Fibroblast of peridontal ligament (primary cell): ENCODE measurements at regions not wholly inside any gene's neighbourhood (a gene's known extent, or its start where the extent isn't known, plus 50 kb on each side); places are given as distances from the start of the nearest gene placed in this dataset.
A peak's percentile ranks its signal among the peaks of the same experiment; 100 is the strongest.
"Not testable (repeated sequence)": the region's sequence is repeated elsewhere in the genome, so short reads cannot be mapped to it uniquely, and the experiment has no call there.

Source experiments
- DNase-seq: peaks from one replicate; pipeline ENCODE4 v3.0.0-alpha.2; 2010; ENCODE audit errors: extremely low read depth

DNA sequence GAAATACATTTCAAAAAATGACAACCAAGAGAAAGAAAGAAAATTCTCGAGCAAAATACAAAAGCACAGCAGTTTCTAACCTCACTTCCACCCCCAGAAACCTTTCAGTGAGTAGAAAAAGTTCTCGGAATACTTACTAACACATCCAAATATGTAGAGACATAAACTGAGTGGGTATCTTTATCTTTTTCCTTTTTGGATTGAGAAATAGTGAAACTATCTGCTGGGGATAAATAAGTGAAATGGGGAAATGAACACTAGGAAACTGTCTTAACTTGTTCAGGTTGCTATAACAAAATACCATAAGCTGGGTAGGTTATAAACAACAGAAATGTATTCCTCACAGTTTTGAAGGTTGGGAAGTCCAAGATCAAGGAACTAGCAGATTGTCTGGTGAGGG lies 72.0 kb downstream of the VCAM1 start:
- peak; percentile 23 for DNase-seq

DNA sequence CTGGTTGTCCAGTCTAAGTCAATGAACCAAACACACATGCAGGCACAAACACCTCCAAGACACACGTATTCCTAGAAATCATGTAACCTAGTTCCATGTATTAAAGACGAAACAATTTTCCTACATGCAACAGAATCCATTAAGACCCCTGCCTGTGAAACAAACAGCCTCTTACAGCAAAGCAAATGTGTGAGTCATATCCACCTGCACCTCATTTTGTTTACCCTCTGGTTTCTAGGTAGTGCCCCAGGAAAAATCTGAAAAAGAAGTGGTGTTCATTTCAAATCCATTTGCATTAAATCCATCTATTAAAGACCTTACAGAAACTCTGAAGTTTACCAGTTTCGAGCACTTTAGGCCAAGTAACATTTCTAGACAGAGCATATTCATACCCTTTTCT lies 74.1 kb downstream of the VCAM1 start:
- DNase-seq, result no peak

DNA sequence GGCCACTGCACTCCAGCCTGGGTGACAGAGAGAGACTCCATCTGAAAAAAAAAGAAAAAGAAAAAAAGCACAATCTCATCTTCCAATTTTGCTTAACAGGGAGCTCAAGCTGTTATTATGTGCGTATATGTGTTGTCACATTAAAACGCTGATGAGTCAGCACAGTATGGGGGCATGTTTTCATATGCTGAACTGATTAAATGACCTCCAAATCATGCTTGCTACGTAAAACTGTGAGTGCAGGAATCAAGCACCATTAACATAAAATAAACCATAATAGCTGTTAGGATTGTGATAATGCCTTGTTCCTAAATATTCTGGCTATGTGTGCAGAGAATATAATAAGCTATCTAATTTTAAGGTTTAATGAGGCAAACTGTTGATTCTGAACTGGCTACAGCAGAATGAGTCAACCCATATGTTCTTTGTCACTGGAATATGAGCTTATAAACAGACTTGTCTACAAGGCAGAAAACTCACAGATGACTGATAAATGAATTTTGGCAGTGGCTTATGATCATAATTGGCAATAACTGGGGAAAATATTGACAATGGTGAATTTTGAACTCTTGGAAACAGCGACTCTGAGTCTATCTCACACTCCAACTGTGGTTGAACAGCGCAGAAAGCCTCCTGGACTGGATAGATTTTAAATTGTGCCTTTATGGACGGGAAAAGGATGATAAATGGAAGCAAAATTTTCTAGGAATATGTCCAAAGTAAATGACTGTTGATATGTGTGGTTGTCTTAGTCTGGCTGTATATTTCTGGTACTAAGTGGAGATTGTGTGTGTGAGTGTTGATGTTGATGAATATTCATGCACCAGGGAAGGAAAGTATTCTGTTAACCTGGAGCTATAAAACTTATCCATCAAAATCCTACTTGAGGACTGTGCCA lies 75.5 kb downstream of the VCAM1 start:
- DNase-seq, result peak; percentile 73

DNA sequence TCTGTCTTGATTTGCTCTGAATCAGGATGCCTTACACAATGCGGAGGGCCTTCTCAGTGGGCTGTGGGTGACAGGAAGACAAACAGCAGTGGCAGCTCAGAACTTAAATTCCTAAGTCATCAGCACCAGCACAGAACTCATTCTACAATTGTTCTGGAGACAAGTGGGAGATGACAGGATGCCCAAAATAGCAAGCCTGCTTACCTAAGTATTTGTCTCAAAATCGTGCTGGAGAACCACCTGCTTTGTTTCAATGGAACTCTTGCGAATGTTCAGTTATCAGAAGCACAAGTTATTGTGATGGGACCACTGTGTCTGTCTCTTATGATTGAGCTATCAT lies 76.1 kb downstream of the VCAM1 start:
- no peak for DNase-seq

DNA sequence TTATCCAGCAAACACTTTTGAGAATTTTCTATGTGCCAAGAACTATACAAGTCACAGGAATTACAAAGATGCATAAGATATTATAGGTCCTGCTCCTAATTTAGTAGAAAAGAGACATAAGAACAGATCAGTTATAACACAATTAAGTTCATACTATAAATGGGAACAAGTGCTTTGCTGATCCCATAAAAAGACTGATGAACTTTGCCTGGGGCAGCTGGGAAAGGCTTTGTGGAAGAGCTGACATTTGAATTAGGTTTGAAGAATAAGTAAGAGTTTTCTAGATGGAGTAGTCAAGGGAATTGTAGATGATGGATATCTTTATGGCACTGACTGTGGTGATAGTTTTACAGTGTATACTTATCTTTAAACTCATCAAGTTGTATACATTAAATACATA lies 76.5 kb downstream of the VCAM1 start:
- no peak for DNase-seq

DNA sequence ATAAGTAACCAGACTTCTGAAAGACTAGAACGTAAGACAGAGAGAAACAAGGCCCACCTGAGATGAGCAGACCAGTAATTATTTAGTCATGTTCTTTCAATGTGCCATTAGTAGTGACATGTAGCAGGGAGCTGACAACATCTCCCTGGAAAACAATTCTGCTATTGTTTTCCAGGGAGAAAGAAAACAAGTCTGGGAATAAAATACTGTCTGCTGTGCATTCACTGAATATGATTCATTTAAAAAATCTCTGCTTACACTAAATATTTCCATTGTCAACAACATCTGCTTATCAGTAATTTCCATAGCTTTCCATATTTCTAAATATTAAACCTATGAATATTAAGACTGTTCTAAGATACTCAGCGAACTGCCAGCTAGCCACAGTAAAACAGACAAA lies 80.0 kb downstream of the VCAM1 start:
- no peak for DNase-seq

DNA sequence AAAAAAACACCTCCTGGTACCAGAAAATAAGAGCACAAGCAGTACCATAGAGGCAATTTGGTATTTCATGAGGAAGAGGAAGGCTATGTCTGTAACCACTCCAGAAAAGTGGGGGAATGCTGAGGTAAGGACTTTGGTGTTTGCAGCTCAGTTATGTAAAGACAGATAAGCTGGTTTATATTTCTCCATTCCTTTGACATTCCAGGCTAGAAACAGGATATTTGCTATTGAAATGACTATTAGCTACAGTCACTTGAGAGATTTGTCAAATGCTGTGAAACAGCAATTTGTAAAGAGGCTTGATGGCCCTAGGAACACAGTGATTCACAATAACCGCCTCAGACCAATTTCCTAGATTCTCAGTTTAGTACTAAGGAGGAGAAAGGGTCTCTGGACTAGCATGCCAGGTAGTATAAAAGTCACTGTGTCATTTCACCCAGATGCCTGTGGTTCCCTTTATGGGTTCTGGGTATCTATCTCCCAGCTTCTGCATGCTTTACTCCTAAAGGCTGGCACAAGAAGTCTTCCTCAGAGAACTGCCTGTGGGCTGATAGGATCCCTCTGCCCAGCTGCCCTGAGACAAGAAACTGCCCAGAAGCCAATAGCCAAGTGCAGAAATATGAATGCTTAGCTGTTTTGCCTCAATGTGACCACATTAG lies 80.5 kb downstream of the VCAM1 start:
- DNase-seq, result peak; percentile 21

DNA sequence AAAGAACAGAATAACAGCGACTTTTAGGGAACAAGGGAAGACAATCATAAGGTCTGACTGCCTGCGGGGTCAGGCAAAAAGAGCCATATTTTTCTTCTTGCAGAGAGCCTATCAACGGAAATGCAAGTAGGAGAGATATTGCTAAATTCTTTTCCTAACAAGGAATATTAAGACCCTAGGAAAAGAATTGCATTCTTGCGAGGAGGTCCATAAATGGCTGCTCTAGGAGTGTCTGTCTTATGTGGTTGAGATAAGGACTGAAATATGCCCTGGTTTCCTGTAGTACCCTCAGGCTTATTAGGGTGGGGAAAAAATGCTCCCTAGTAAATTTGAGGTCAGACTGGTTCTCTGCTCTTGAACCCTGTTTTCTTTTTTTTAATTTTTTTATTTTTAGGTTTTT lies 81.7 kb downstream of the VCAM1 start:
- DNase-seq, result not testable (repeated sequence)

DNA sequence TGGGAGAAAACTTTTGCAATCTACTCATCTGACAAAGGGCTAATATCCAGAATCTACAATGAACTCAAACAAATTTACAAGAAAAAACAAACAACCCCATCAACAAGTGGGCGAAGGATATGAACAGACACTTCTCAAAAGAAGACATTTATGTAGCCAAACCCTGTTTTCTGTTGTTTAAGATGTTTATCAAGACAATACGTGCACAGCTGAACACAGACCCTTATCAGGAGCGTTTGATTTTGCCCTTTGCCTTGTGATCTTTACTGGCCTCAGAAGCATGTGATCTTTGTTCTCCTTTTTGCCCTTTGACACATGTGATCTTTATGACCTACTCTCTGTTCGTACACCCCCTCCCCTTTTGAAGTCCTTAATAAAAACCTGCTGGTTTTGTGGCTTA lies 83.7 kb downstream of the VCAM1 start:
- DNase-seq, result not testable (repeated sequence)

DNA sequence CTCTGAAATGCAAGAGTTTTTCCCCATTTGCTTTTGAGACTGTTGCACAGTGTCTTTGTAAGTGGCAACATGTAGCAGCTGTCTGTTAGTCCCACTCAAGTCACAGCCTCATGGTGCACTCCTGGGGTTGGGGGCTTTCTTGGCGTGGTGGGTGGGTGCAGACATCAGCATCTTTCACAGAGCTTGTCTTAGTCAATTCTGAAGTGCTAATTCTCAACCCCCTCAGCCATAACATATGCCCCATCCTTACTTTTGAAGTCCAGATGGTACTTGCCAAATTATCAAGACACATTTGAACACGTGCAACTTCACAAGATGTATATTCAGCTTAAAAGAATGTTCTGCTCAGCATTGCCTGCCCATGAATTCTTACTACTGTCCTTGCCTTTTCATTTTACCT lies 87.1 kb downstream of the VCAM1 start:
- no peak for DNase-seq

DNA sequence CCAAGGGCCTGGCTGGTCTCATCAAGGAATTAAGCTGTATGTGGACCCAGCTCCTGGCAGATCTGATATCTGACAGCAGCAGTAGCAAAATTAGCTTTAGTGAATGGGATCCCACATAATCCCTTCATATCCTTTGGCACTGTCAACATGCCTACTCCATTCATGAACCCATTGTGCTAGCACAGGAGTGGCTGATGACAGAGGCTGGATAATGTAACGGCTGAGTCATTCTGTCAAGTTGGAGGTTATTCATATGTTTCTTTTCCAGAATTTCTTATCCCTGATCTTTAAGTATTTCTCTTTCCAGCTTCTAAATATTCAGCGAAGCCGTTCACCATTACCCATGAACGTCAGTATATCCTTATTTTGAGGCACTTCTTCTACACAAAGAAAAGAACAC lies 84.3 kb downstream of the EXTL2 start:
- DNase-seq, result no peak

DNA sequence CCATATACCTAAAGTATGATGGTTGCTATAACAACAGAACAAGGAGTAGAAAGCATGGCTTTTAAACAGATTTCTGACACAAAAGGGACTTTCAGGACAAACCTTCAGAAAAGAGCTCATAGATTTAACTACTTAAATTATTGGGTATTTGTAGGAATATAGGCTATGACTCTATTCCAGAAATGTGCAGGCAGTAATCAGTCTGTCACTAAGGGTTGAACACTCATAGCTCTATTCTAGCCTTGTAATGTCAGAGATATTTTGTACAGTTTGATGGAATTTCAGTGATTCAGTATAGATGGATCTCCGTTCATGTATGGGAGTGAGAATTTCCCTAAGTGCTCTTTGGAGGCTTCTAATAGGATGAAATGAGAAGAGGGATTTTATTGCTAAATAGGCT lies 82.8 kb downstream of the EXTL2 start:
- no peak for DNase-seq

DNA sequence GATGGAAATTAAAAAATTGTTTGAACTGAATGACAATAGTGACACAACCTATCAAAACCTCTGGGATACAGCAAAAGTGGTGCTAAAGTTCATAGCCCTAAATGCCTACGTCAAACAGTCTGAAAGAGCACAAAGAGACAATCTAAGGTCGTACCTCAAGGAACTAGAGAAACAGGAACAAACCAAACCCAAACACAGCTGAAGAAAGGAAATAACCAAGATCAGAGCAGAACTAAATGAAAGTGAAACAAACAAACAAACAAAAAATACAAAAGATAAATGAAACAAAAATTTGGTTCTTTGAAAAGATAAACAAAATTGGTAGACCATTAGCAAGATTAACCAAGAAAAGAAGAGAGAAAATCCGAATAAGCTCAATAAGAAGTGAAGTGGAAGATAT lies 79.7 kb downstream of the EXTL2 start:
- not testable (repeated sequence) for DNase-seq

DNA sequence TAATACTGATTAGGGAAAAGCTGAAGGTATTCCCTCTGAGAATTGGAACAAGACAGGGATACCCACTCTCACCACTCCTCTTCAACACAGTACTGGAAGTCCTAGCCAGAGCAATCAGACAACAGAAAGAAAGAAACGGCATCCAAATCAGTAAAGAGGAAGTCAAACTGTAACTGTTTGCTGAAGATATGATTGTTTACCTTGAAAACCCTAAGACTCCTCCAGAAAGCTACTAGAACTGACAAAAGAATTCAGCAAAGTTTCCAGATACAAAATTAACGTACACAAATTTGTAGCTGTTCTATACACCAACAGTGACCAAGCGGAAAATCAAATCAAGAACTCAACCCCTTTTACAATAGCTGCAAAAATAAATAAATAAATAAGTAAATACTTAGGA lies 78.6 kb downstream of the EXTL2 start:
- DNase-seq, result no peak

DNA sequence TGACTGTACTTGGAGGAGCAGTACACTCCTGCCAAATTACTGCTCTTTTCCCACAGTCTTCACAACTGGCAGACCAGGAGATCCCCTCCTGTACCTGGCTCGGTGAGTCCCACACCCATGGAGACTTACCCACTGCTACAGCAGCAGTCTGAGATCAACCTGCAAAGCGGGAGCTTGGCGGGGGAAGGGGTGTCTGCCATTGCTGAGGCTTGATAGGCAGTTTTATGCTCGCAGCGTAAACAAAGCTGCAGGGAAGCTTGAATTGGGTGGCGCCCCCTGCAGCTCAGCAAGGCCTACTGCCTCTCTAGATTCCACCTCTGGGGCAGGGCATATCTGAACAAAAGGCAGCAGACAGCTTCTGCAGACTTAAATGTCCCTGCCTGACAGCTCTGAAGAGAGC lies 74.4 kb downstream of the EXTL2 start:
- DNase-seq, result not testable (repeated sequence)

DNA sequence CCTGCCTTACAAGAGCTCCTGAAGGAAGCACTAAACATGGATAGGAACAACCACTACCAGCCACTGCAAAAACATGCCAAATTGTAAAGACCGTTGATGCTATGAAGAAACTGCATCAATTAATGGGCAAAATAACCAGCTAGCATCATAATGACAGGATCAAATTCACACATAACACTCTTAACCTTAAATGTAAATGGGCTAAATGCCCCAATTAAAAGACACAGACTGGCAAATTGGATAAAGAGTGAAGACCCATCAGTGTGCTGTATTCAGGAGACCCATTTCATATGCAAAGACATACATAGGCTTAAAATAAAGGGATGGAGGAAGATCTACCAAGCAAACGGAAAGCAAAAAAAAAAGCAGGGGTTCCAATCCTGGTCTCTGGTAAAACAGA lies 72.7 kb downstream of the EXTL2 start:
- not testable (repeated sequence) for DNase-seq
